ENCODE measurements at regions not wholly inside any gene's neighbourhood (a gene's known extent, or its start where the extent isn't known, plus 50 kb on each side); places are given as distances from the start of the nearest gene placed in this dataset.
"Not testable (repeated sequence)": the region's sequence is repeated elsewhere in the genome, so short reads cannot be mapped to it uniquely, and the experiment has no call there.

DNA sequence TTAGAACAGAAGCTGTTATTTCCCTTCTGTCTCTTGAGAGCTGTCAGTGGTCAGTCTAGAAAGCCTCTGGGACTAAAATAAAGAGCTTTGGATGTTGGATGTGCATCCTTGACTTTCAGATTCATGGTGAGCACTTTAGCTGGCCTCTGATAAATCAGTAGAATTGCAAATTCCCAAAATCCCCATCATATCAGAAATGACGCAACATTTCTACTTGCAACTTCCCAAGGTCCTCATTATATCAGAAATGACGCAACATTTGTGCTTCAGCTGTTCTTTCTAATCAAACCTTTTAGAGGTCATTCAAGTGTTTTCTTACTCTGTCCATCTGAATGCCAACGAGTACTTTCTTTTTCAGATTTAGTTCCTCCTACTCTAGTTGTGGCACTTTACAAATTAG lies 167.3 kb upstream of the MOCS2 start:
- DNase-seq: no peak

DNA sequence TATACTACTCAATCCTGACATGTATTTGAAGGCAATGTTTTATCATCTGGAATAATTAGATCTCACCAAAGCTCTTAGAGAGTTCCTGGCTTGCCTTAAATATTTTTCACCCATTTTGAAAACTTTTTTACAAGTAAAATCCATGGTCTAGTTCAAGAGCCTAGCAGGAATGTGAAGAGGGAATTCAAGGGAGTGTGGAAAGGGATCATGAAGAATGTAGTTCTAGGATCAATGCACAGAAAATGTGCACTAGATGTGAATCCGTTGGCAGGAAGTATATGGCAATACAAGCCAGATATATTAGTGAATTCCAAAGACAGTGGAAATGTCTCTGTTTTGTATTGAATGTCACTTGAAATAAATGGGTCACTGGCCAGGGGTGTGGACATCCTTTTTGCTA lies 167.9 kb upstream of the MOCS2 start:
- no peak for DNase-seq

DNA sequence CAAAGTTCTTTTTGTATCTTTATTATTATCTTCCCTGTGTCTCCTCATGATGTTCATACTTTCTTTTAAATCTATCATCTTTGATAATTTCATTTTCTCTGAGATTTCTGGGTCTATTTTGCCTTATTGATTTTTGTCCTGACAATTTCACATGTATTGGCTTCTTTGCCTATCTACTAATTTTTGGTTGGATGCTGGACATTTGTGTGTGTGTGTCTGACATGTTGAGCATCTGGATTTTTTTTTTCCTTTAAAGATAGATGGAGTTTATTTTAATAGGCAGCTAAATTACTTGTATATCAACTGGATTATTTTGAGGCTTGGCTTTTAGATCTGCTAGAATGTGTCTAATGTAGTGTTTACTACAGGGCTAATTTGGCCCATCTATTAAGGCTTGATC lies 178.0 kb upstream of the MOCS2 start:
- no peak for DNase-seq

DNA sequence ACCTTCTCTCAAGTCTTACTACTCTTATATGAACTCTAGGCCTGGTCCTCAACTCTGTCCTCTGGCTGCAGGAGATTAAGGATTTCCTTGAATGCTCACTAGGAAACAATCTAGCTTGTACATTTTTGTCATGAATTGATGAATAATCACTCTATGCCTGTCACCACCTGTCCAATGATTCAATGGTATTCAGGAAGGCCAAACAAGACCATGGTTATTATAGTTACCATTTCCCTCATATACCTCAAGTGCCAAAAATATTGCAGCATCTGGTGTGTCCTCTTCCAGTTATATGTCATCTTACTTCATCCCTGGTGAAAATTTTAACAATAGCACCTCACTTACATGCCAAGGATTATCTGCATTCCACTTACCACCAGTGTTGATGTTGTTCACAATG lies 179.0 kb upstream of the MOCS2 start:
- DNase-seq: no peak

DNA sequence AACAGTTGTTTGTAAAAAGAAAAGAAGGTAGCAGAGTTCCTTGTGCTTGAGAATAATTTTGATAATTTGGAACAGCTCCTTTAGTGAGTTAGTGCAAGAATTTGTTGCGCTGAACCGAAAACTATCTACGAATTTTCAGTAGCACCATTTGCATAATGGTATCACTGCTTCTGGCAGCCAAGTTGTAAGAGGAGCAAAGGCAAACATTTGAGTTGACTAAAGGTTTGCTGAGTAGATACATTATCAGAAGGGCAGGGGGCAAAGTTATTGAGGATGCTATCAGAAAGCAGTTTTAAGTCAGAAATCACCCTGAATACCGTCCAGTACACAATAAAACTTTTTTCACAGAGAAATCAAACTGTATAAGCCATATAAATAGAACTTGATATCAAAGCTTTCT lies 181.5 kb upstream of the MOCS2 start:
- no peak for DNase-seq

DNA sequence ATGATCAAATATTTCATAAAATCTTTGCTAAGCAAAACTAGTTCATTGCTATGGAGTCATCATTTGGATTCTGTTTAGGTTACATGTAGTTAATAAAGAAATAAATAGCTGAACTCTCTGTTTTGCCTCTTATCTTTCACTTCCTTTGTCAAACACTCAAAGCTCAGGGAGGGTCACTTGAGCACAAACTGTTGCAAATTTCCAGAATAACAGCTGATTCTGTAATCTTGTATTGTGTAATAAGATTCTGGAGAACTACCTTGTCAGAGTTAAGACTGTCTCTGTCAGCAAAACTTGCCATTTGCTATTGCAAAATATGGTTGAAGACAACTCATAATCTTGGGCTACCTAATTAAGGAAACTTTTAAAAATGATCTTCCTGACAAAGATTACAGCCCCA lies 182.0 kb upstream of the MOCS2 start:
- DNase-seq: no peak

DNA sequence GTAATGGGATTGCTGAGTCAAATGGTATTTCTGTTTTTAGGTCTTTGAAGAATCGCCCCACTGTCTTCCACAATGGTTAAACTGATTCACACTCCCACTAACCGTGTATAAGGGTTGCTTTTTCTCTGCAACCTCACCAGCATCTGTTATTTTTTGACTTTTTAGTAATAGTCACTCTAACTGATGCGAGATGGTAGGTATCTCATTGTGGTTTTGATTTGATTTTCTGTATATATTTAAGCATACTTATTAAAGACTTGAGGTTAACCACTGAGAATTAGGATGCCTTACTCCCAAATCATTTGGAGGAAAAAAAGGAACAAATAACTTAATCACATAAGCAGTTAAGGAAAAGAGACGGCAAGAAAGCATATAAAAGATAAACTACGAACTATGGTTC lies 181.6 kb upstream of the FST start:
- no peak for DNase-seq

DNA sequence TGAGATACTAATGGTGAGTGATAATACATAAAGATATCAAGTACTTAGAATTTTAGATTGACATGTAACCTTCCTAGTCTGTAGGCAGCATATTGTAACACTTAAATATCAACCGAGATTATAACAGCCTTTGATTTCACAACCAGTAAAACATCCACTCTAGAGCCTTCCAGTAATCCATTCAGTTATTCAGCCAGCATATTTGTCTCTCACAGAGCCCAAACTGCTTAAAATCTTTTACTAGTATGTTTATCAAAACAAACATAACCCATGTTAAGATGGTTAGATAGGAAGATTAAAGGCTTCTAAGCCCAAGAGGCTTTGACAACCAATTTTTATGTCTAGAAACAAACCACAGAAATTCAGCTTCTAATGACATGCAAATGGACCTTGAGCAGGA lies 177.9 kb upstream of the FST start:
- peak; percentile 21 for DNase-seq

DNA sequence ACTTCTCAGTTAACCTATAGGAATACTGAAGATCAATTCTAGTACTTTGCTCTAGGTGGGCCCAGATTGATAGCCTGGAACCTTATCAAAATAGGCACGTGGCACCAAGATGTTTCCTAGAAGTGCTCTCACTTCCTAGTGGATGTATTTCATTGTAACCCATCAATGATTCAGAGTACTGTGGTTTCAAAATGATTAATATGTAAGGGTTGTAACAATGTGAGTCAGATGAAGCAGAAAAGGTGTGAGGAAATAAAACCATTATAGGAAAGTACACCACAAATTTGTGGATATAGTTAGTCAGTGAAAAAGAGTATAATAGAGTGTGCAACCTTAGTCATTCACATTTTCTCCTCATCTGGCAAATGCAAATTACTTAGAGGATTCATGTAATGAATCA lies 177.3 kb upstream of the FST start:
- DNase-seq: no peak

DNA sequence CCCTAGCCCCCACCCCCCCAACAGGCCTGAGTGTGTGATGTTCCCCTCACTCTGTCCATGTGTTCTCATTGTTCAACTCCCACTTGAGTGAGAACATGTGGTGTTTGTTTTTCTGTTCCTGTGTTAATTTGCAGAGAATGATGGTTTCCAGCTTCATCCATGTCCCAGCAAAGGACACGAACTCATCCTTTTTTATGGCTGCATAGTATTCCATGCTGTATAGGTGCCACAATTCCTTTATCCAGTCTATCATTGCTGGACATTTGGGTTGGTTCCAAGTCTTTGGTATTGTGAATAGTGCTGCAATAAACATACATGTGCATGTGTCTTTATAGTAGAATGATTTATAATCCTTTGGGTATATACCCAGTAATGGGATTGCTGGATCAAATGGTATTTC lies 175.1 kb upstream of the FST start:
- not testable (repeated sequence) for DNase-seq

DNA sequence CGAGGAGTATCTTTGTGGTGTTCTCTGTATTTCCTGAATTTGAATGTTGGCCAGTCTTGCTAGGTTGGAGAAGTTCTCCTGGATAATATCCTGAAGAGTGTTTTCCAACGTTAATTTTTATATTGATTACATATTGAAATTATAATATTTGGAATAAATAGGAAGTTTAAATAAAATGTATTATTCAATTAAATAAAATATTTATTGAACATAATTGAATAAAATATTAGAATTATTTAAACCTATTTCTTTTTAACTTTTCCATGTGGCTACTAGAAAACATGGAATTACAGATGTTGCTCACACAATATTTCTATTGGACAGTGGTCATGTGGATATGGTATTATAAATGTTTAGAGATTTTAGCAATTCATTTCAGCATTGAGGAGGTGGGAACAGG lies 170.8 kb upstream of the FST start:
- DNase-seq: no peak

DNA sequence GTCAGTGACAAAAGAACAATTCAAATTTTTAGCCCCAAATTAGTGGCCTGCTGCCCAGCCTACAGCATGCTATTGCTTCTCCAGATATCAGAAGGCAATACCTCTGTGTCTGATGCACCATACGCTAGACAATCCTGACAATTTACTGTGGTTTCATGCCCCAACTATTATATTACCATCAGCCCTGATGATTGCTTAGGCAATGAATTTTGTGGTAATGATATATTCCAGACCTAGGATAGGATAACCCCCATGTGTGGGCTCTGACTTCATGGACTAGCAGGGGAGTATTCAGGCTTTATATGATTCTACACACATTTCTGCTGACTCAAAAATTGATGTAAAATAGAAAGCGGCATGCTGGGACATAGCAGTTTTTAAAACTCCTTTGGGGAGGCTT lies 168.7 kb upstream of the FST start:
- no peak for DNase-seq

DNA sequence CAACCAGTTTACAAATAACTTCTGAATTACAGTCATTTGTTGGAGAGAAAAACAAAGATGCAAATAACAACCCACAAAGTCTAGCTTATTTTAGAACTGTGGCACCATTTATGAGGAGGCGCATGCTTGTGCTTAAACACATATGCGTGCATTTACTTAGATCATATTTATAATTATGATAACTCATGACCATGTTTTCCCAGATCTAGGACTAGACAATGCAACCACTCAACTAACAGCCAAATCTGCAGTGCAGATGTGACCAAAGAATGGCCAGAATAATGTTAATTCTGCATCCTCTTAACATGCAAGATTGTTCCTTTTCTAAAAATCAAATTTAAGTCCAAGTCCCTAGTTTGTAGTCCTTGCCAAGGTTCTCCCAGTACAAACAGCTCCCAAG lies 167.3 kb upstream of the FST start:
- DNase-seq: no peak

DNA sequence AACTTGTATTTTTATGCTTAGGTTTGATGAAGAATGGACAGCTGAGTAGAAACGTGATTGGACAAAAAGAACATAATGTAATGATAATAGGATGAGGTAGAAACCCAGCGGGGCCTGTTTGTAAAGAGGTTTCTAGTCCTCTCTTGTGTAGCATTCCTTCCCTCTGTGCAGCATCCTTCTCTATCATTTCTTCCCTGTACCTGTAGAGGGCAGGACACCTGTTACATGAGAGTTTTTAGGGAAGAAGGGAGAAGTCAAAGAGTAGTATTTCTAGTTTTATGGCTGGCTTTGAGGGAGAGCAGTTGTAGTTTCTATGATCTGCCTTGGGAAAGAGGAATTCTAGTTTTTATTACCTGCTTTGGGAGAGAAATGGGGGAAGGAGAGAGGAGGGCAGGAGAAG lies 162.1 kb upstream of the FST start:
- no peak for DNase-seq

DNA sequence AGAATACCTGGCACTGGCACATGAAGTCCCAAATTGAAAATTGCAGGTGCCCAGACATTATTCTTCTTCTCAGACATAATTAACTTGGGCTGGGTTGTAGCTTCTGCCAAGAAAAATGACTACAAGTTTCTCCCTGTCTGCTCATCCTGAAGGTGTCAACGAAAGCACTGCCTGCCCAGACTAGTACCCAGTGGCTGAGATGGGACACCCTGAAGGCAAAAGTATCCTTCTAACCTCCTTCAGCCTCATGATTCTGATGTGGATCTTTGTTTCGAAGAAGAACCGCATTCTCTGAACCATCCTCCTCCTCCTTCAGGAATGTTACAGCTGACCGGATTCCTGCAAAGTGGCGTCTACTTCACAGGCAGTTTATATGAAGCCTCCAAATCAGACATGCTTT lies 161.1 kb upstream of the FST start:
- no peak for DNase-seq

DNA sequence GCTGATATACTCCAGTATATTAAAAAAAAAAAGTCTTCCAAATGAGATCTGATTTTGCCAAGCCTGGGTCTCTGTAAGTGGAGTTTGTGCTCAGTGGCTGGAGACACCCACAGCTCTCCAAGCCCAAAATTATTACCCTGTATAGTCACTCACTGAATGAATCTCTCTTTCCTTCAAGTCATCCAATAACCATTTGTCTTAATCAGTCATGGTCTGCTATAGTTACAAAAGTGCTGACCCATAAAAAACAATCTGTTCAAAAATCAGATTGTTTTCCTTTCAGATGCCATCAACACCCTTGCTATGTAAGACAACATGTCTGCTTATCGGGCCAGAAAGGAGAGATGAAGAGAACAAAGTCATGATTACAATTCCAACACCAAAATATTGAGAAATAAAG lies 159.4 kb upstream of the FST start:
- no peak for DNase-seq

DNA sequence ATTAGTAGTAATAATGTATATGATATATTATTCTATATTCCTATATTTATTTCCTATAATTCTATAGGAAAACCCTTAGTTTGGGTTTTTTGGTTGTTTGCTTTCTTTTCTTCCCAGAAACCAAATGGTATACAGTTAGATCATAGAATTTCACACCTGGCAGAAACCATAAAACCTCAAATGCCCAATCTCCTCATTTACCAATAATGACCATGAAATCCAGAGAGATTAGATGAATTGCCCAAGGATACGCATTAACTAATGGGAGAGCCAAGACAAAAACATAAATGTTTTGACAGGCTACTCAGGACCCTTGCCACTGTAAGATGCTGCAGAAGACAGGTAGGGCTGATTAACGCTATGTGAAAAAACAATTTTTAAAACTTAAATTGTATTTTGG lies 158.7 kb upstream of the FST start:
- no peak for DNase-seq

DNA sequence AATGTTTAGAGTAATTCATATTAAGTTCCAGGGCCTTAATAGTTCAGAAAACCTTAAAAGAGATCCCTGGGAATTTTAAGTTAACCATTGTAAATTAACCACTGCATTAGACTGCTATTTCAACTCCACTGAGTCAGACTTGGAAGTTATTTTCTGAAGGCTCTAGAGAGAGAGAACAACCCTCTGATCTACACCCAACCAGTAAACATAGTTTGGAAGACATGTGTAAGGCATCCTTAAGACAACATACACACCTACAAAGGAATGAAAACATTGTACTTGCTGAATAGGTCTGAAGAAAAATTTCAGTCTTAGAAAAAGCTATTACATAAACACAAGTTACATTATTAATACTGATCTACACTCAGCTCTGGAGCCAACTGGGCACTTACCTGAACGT lies 158.2 kb upstream of the FST start:
- DNase-seq: no peak

DNA sequence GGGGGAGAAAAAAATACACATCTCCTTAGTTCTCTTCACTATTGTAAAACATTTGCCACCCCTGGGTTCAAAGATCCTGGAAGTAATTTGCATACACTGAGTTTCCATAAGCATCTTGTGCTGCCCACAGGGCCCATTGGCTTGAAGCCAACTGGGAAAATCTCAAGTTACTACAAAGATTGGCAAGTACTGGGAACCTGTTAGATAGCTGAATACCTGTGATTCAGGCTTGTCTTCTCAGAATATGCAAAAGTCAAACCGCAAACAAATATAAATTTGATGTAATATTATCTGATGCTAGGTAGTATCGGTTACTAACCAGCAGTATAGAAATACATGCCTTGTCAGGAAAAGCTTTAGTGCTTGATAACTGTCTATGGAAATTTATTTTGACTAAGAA lies 156.9 kb upstream of the FST start:
- no peak for DNase-seq

DNA sequence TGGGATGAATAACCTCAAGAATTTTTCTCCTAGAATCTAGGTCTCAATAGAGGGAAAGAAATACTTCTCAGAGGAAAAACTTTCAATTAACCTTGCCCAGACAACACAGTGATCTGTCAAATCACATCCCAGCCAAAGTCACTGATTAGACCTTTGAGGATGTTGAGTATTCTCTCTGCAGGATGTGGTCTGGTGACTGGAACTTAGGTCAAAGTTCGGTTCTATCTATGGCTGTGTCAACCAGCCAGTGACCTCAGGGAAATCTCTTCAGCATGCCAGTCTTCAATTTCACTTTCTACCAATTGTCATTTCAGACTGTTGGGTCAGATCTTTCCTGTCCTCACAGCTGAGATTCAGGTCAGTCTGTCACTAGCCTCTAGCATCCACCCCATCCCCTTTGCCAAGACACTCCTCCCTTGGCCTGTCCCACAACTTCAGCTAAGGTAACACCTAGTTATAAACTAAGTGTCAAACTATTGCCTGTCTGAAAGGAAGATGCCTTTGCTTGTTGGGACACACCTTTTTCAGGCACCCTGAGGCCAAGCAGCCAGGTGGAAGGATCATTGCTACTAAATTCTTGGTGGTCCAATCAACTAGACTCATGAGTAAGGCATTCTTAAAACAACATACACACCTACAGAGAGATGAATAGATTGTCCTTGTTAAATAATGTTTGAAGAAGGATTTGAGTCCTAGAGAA lies 156.3 kb upstream of the FST start:
- DNase-seq: no peak

DNA sequence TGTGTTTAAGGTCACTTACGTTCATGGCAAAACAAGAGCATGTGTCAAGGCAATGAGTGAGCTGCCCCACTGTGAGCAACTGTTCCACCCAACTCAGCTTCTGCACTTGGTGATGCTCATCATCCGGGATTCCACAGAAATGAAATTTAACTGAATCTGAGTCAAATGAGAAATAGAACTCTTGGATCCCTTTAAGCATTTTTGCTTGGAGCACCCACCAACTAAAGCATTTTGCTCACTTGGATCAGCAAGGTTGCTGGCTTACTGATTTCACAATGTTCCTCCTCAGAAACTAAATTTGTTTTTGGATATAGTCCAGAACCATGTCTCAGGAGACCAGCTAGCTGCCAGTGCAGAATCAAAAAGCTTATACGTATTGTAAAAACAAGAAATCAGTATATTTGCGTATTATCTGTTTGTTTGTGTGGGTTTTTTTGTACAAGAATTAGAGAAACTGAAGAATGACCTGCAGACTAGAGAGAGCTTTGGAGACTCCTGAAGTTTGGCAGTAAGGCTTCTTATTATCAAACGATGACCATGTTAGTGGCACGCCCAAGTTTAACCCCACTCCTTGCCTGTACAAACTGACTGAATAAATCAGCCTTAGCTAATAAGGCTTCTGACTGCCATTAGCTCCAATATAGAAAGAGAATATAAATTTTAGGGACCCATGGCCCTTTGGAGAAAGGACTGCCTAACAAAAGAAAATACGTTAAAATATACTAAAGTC lies 153.8 kb upstream of the FST start:
- no peak for DNase-seq

DNA sequence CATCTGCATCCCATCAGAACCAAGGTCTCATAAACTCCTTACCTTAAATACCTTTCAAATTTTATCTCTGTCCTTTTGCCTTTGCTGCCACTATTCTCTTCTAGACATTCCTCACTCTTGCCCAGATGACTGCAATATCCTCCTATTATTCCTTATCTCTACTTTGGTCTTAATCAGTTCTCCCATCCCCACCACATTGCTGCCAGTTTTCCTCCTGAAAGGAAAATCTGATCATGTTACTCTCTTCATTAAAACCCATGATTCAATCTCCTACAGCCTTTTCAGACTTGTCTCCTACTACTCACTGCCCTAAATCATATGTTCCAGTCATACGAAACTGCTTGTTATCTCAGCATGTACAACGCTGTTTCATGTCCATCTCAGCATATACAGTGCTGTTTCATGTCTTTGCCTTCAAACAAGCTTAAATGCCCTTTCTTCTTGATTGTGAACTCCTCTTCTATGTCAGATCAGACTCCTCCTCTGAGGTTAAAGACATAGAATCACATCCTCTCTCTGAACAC lies 152.6 kb upstream of the FST start:
- no peak for DNase-seq

DNA sequence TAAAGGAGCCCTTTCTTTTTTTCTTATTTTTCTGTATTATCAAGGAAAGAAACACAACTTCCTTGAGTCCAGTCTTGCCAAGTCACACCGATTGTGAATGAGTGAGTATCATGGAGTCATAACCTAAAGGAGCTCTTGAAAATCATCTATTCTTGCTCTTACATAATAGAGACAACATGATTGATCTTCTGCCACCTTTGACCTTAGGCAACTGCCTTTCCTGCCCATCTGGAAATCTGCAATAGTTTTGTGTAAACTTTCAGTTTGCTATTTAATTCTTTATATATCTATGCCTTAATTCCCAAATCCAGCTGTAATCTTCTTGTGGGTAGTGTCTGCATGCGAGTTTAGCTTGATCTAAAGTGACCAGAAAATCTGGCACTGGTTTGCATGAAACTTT lies 149.9 kb upstream of the FST start:
- no peak for DNase-seq

DNA sequence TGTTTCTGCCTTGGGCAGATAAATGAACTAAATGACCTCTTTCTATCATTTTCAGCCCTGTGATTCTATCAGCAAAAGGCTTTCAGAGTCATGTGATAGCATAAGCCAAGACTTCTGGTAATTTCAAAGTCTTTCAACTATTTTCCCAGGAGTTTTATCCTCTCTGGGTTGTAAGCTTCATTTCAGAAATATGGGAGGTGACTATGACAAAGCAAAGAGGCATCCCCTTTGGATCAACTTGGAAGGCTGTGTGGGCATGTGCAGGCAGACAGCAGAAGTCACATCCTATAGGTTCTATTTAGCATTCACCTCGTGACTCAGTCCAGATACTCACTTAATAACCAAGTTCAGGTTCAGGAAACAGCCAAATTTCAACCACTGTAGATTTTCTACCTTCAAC lies 149.0 kb upstream of the FST start:
- DNase-seq: no peak

DNA sequence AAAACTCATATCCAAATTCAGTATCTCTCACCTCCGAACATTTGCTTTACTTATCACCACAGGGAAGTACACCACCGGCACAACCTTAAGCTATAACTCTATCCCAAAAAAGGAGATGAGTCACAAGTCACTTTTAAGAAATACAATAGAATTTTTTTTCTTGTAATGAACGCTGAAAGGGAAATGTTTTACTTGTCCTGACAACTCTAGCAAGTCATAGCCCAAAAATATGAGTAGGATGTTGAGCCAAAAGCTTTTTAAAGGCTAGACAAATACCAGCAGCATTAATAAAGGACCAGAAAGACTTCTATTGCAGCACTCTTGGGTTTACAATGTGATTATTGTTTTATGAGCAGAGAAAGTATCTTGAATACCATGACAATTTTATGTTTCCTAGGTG lies 147.3 kb upstream of the FST start:
- no peak for DNase-seq
